GM21619 (cell line): ENCODE measurements at regions not wholly inside any gene's neighbourhood (a gene's known extent, or its start where the extent isn't known, plus 50 kb on each side); places are given as distances from the start of the nearest gene placed in this dataset.
A peak's percentile ranks its signal among the peaks of the same experiment; 100 is the strongest.

Source experiments
- ATAC-seq: cut with Tn5 transposase; IDR thresholded peaks from one replicate; pipeline ENCODE4 v1.9.1; 2021; ENCODE audit not compliant: unreplicated experiment

DNA sequence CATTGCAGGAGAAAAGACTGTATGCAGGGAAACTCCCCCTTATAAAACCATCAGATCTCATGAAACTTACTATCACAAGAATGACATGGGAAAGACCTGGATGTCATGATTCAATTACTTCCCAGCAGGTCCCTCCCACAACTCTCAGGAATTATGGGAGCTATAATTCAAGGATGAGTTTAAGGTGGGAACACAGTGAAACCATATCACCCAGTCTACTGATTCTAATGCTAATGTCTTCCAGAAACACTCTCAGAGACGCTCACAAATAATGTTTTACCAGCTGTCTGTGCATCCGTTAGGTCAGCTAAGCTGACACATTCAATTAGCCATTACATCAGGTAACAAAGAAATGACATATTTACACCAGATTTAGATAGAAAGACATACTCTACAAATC is 637.9 kb downstream of the NLGN4Y start:
- no peak for ATAC-seq

DNA sequence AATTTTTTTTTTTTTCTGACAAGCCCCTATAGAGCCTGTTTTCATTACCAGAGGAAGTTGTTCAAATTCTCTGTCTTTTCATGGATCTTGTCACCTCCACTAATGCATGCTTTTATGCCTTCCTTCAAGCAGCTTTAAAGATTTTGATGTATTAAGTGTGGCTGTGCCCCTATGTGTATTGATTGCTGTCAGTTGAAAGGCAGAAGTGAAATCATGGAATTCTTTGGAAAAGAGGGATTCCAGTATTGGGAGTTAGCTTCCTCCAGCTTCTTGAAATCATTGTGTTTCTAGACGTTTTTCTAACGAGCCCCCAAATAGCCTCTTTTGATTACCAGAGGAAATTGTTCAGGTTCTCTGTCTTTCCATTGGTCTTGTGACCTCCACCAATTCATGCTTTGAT is 655.6 kb downstream of the NLGN4Y start:
- ATAC-seq: no peak

DNA sequence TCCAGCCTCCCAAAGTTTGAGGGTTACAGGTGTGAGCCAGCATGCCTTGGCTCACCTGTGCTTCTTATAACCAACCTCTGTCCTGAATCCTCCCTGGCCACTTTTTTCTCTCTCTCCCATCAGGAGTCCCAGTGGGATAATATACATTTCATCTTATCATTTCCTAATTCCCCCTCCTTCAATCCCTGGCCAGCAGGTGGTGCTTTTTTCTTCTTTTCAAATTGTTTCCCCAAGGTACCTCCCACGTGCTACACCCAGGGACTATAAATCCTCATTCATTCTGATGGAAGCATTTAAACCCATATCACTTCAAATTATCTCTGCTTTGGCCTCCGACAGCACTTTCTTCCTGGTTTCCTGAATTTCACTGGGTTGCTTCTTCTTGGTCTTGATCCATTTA is 704.7 kb downstream of the NLGN4Y start:
- no peak for ATAC-seq

DNA sequence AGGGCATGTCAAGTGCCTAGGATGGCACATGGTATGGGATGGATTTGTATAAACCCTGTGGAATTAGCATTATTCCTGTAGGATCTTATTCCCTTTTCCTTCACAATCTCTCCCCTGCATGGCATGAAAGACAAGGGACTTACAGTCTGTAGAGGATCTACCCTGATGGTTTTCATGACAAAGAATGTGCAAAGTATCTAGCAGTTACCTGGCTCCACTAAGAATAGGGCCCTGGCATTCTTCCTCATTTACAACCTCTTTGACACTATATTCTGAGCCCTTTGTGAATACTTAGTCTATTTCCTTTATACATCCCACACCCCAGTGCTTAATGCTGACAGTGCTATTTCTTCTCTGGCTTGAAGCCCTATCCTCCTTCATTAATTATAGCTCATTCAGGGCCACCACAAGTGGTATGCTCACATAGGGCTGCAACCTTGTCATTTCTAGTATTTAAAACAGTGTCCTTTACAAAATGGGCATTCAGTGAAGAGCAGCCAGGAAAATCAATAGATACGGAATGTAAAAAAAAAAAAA is 715.3 kb downstream of the NLGN4Y start:
- no peak for ATAC-seq

DNA sequence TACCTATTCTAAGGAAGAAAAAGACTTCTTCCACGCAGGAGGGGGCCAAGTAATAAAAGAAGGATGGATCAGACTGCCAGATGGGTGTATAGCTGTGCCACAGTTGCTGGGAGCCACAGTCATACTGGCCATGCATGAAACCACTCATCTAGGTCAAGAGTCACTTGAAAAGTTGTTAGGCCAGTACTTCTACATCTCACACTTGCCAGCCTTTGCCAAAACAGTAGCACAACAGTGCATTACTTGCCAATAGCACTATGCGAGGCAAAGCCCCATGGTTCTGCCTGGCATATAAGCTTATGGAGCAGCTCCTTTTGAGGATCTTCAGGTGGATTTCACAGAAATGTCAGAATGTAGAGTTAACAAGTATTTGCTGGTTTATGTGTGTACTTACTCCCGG is 735.0 kb downstream of the NLGN4Y start:
- no peak for ATAC-seq

DNA sequence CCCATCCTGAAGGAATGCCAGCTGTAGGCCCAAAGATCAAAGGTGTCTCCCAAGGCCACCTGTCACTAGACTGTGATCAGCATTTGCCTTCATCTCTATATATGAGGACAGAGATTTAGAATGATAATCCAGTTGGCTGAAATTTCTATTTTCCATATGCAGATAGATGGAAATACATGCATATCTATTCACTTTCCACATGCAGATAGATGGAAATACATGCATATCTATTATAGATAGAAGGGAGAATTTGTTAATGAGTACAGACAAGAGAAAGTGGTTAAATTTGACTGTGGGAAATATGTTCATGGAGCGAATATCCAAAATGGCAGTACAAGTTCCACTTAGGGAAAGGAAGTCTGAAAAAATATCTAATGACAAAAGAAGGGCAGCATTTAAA is 762.2 kb downstream of the NLGN4Y start:
- no peak for ATAC-seq

DNA sequence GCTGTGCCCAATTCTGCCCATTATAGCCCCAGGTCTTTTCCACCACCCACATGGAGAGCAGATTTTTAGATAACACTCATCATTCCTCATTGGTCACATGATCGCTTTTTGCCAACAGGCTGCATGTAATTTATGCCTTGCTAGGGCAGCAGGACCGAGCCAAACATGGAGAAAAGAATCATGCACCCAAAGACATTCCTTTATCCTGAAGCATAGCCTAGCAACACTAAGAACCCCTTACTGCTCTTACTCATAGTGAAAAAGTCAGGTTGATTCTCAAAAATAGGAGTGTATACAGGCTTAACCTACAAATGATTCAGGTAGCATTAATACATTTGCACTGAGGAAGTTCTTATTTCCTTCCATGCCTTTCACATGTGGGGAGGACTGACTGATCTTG is 765.5 kb downstream of the NLGN4Y start:
- no peak for ATAC-seq

DNA sequence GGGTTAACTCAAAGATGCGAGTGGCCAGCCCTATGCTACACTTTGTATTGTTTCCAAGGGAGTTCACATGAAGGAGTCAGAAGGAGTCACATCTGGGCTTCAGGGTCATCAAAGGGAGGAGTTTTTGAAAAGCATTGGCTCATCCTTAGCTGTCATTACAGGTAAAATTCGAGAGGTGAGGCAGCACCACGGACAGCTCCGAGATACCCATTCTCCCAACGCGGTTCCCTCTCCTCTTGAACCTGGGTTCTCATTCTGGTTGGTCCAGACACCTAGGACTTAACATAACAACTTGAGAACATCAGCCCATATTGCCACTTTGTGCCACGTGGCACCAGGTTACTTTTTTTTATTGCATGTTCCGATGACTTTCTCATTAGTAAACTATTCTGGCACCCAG is 768.6 kb downstream of the NLGN4Y start:
- no peak for ATAC-seq

DNA sequence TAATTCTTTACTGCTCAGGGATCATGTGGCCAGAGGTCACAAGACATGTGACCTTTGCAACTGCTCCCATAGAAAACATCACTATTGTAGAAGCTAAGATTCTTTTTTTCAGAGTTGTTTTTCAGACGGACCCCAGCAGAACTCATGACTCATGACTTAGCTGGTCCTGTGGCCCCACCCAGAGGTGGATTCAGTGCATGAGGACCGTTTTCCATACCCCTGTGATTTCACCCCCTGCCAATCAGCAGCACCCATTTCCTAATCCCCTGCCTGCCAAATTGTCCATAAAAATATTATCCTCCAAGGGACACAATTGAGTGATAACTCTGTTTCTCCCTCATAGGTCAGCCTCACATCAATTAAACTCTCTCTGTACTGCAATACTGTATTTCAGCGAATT is 777.5 kb downstream of the NLGN4Y start:
- no peak for ATAC-seq

DNA sequence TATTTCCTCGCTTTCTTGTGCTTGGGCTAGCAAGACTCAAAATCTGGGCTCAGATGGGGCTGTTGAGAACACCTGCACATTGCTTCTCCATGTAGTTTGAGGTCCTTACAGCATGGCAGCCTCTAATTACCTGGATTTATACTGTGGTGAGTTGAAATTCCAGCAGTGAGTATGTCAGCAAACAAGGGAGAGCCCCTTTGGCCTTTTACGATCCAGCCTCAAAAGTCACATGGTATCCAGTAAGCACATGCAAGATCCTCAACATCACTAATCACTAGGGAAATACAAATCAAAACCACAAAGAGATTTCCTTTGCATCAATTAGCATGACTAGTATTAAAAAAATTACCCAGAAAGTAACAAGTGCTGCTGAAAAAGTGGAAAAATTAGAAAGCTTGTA is 787.8 kb downstream of the NLGN4Y start:
- ATAC-seq: no peak

DNA sequence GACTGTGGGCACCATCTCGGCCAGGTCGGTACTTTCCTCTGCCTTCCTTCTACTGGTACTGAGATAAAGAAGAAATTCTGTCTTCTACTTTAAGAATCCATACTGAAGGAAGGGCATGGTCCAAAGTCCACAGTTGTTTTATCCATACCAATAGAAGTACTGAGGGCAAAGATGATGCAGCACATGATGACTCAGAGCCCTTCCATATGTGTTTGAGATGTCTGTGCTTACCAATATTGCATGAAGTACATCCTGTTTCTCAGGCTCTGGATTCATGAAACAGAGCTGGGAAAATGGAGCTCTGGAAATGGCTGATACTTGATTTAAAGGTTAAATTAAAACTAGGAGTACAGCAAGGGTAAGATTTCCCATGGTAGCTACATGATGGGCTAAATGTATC is 799.9 kb downstream of the NLGN4Y start:
- ATAC-seq: no peak

DNA sequence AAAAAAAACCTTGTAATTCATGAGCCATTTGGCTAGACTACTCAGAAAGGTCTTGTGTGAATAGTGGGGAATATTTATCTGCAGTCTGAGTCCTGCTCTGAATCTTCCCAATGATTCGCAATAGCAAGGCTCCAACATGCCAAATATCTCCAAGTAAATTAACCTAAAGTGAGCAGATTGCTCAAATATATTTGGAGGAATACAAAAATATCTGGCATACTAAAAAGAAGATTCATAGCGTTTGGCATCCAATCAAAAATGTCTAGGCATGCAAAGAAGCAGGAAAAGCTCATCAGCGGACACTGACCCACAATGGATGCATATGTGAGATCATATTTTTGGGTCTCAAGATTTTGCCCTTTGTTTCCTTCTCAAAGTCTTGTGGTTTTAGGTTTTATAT is 800.9 kb downstream of the NLGN4Y start:
- ATAC-seq: no peak

DNA sequence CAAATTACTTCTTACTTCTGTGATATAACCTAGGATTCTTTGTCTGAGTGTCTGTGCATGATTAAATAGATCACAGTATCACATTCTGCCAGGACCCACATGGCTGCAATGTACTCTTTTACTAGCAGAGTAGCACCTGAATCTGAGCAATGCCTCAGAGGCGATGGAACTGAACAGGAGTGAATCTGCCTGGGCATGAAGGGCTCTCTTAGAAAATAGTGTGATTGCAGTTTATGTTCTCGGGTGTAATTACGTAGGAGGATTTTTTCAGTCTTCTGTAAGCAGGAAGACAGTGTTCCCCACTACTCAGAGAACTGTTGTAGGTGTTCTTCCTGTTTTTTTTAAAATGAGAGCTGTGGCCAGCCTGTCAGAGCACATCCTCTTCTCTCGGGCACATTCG is 802.3 kb downstream of the NLGN4Y start:
- no peak for ATAC-seq

DNA sequence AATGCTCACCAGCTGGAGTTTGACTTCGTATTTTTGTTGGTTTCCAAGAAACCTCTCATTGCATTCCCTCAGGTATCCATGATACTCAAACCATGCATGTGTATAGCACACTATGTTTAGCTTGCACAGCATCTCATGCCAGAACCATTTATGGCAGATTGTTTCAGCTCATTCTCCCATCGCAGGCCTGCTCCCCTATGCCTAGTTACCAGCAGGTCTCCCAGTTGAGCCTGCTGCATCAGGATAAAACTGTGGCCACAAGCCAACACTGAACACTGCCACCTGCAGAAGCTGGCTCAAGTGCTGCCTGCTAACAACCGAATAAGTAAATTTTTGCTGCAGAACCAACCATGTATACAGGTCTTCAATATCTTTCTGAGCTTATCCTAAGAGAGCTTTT is 804.5 kb downstream of the NLGN4Y start:
- no peak for ATAC-seq

DNA sequence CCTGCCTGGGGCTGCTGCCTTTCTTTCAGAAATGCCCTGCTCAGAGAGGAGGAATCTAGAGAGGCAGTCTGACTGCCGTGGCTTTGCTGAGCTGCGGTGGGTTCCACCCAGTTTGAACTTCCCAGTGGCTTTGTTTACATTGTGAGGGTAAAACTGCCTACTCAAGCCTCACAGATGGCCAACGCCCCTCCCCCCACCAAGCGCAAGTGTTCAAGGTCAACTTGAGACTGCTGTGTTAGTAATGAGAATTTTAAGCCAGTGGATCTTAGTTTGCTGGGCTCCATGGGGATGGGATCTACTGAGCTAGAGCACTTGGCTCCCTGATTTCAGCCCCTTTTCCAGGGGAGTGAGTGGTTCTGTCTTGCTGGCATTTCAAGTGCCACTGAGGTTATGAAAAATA is 819.2 kb downstream of the NLGN4Y start:
- no peak for ATAC-seq

DNA sequence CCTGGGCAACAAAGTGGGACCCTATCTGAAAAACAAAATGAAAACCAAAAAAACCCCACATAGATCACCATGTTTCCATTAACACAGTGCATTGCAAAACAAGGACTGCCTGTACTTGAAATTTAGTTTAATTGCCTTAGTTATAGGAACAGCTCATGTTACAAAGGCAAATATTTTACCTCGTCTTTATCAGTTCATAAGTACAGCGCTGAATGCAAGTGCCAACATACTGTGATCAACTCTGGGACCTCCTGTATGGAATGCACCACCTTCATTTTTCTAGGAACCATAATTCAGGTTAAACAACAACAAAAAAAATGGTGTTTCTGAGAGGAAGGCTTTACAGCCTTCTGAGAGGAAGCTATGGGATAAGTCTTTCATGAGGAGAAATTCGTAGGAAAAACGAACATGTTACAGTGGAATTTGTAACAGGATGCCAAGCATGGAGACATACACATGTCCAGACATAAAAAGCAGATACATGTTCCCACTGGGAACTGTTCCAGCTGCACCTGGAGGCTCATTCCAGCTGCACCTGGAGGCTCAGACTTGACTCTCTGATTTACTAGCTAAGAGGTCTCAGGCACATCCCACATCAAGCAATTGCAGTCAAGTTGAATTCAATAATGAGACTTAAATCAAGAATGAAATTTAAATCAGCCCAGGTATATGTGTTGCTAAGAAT is 821.3 kb downstream of the NLGN4Y start:
- ATAC-seq: no peak

DNA sequence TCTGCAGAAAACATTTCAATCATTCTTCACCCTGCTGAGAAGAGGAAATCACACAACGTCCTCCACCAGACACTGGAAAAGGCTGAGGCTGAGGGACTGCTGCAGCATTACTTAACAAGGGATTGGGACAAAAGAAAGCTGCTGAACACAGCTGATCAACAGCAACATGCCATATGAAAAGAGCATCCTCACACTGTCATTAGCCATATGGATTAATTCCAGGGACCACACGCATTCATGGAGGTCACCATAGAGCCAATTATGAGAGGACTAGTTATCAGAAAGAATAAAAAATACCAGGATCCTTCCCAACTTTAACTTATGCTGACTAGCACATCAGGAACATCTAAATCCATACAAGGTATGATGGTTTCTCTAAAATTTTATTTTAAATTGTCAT is 825.0 kb downstream of the NLGN4Y start:
- no peak for ATAC-seq

DNA sequence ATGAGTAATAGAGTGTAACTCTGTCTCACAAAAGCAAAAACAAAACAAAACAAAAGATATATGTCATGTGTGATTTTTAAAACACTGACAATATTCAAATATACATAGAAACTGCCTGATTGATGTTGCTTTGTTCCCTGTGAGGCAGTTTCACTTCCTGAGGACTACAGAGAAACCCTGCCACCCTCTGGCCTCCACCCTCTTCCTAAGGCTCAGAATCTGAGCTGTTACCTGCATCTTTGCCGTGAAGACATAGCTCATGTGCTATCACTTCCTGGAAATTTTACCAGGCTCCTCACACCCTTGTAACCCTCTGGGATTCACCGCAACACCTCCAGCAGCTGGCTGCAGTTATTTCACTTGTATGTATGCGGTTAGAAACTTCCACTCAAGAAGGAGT is 831.0 kb downstream of the NLGN4Y start:
- peak; percentile 72 for ATAC-seq

DNA sequence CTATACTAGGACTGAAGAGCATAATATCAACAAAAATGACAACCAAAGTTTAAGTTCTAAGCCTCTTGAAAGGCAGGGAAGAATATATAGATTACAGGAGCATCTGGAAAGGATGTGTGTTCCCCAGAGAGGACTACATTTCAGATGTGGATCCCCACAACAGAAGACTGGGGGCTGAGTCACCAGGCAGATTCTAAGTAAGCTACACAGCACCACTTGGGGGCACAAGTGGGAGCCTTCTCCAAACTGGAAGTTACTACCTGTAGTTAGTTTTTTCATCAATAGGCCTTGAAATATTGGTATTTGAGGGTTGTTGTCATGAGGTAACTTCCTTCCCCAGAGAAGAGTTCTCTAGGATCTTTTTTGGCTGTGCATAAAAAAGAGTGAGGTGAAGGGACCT is 836.1 kb downstream of the NLGN4Y start:
- no peak for ATAC-seq

DNA sequence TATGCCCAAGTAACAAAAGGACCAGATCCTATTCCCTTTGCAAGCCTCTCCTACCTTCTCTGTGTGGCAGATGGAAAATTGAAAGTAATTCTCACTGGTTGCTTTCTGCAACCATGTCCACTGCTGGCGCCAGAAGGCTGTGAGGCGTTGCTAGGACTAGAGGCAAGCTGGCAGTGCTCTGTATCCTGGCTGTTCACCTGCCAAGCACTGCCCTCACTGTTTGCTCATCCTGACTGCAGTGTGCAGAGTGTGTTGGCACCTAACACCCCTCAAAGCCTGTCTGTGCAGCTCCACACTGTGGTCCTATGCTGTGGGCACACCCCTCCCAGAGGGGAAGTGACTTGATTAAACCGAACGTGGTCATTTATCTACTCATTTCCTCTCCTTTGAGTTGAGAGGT is 840.7 kb downstream of the NLGN4Y start:
- no peak for ATAC-seq

DNA sequence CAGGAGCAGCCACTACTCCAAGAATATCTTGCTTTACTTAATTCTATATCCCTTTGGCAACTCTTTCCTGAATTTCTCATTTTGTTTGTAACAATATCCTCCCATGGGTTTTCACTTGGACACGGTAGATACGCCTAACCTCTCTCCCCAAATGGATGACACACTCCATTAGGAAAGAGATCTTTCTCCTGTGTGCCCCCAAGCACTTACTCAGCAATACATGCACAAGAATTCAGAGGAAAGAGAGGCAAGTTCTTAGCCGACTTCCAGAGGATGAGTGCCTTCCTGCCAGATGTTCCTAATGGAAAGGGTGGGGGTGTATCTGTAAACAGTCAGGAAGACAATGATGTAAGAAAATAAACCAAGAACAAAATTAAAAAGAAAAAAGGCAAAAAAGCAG is 844.5 kb downstream of the NLGN4Y start:
- no peak for ATAC-seq

DNA sequence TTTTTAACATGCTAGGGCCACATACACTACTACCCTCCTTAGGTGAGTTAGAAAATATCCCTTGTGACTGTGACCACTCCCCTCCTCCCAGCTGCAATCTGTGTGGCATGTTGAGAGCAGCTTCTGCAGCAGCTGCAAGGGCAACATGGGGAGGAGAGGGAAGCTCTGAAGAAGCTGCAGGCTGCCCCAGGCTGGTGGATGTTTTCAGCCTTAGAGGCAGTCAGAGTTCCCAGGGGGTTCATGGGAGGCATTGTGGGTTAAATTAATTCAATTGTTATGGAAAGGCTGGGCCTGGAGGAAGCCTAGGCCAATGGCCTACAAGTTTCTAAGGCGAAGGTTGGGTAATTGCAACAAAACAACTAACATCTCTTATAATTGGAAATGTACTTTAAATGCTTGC is 860.8 kb downstream of the NLGN4Y start:
- ATAC-seq: no peak

DNA sequence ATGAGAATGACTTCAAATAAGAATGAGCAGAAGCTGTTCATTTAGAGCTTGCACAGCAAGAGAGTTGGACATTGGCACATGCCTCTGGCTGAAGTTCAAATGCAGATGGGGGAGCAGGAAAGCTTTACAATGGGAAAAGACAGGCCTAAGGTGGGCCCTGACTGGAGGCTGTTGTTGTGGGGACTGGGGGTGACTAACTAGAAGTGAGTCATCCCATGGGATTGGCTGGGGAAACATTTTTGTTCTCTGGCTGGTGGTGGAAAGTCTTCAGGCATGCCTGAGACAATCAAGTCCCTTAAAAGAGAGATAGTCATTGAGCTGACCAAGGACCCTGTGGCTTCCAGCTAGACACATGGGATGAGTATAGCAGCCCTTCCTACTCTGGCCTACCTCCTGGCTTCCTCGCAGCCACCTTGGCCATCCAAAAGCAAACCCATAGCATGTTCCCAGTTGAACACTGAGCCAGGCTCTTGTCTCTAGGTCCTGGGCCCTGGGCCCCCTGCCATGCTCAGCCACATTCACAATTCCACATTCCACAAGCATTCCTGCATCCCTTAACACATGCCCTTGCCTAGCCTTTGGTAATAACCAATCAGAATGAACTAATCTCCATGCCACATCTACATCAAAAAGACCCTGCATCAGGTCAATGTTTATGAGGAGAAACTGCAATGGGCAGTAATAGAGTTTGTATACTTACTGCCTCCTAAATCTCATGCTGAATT is 873.4 kb downstream of the NLGN4Y start:
- ATAC-seq: no peak
